ENCODE measurements at regions not wholly inside any gene's neighbourhood (a gene's known extent, or its start where the extent isn't known, plus 50 kb on each side); places are given as distances from the start of the nearest gene placed in this dataset.

- no peak for TF ChIP-seq CTCF (IDR thresholded peaks at IDR 0.05)
- no peak for TF ChIP-seq POLR2AphosphoS5 (IDR thresholded peaks at IDR 0.05; ENCODE audit: low read depth, low read length)
Measured at GRCh38 chr5:174292348-174292747, 246.8 kb downstream of the NSG2 start.

All from Panc1 (cell line).